ENCODE measurements at regions not wholly inside any gene's neighbourhood (a gene's known extent, or its start where the extent isn't known, plus 50 kb on each side); places are given as distances from the start of the nearest gene placed in this dataset.

GRCh38 chr15:94743668-94744067, 512.3 kb downstream of the MCTP2 start:
- no CpG with 5 or more reads among the region's 11 CpGs for whole genome bisulfite sequencing (ENCODE audit: extremely low coverage, insufficient coverage, insufficient read length)

DNA sequence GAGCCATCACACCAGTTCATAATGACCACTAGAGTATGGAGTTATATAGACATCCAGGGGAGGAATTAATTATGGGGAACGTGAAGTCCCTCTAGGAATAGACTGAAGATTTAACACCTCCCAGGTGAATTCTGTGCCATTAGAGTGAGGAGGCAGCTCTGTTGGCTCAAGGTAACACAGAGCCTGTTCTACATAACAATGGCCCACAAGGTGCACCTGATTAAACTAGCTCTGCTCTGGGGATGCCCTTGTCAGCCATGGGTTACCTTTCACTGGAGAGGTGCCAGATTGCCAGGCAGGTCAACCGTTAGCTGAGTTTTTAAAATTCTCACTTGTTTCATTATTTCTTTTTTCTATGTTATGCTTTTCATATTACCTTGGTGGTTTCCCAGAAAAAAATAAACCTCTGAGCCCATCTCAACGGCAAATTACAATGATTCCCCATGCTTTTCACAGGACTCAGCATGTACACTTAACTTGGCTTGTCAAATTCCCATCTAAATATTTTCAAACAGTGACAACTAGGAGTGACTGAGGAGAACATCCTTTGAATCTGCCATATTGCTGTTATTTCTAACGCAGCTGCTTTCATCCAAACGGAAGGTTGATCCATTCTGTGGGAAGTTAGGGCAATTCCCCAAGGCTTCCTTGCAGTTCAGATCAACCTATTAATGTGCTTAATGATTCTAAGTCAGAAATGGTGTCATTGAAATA, 512.9 kb downstream of the MCTP2 start:
- H3K4me2 ChIP-seq (ENCODE audit: low read length) = no peak overlapping the region
- WGBS (ENCODE audit: extremely low coverage, insufficient coverage, insufficient read length) = no CpG with 5 or more reads among the region's 5 CpGs
- no peaks in the 10 kb centered on the region for H3K79me2 ChIP-seq (ENCODE audit: control insufficient read depth, insufficient read depth, low read length, poor library complexity)

More at GRCh38 chr15:94743668-94744067, 512.3 kb downstream of the MCTP2 start:
- H3K18ac ChIP-seq (ENCODE audit: low read length) = no peak overlapping the region
- H3K79me1 ChIP-seq (ENCODE audit: low read length) = no peaks in the 10 kb centered on the region
- H3K14ac ChIP-seq (ENCODE audit: low read length) = no peak overlapping the region
- H3K9ac ChIP-seq (ENCODE audit: low read length) = no peak overlapping the region
- H3K27ac ChIP-seq (ENCODE audit: low read depth, low read length) = no peak overlapping the region
- no peaks in the 10 kb centered on the region for H3K9me3 ChIP-seq (ENCODE audit: insufficient read depth, low read depth, low read length)
- H3K79me2 ChIP-seq (ENCODE audit: control insufficient read depth, insufficient read depth, low read length, poor library complexity) = no peaks in the 10 kb centered on the region
- H3K23ac ChIP-seq (ENCODE audit: low read length) = no peak overlapping the region
- no peak overlapping the region for H4K8ac ChIP-seq (ENCODE audit: low read depth, low read length)
- DNase-seq = no peak
- no peak overlapping the region for H2BK12ac ChIP-seq (ENCODE audit: low read length)
- H3K36me3 ChIP-seq (ENCODE audit: control insufficient read depth in 1 of 2, insufficient read depth in 2 of 2, low read length in 2 of 2) = no peaks in the 10 kb centered on the region
- no peak overlapping the region for H3K4ac ChIP-seq (ENCODE audit: low read depth, low read length)
- H2BK120ac ChIP-seq (ENCODE audit: insufficient read depth, low read length, poor library complexity) = no peak overlapping the region
- no peaks in the 10 kb centered on the region for H3K27me3 ChIP-seq (ENCODE audit: insufficient read depth, low read length)
- no peak overlapping the region for H2AFZ ChIP-seq (ENCODE audit: insufficient read depth, low read length, poor library complexity)
- no peak overlapping the region for H3K4me2 ChIP-seq (ENCODE audit: low read length)
- no peak overlapping the region for H3K4me3 ChIP-seq (ENCODE audit: low read depth, low read length)
- no peak overlapping the region for H2AK5ac ChIP-seq (ENCODE audit: low read length)
- no peak overlapping the region for H4K12ac ChIP-seq (ENCODE audit: low read depth, low read length)
- peaks cover 0 to 9% of the 10 kb centered on the region in 2 experiments for H3K4me1 ChIP-seq (ENCODE audit: control insufficient read depth in 1 of 2, insufficient read depth in 2 of 2, low read length in 2 of 2)
- no peak overlapping the region for H4K91ac ChIP-seq (ENCODE audit: low read depth, low read length)
- no peak overlapping the region for H2BK5ac ChIP-seq (ENCODE audit: low read depth, low read length, poor library complexity)

DNA sequence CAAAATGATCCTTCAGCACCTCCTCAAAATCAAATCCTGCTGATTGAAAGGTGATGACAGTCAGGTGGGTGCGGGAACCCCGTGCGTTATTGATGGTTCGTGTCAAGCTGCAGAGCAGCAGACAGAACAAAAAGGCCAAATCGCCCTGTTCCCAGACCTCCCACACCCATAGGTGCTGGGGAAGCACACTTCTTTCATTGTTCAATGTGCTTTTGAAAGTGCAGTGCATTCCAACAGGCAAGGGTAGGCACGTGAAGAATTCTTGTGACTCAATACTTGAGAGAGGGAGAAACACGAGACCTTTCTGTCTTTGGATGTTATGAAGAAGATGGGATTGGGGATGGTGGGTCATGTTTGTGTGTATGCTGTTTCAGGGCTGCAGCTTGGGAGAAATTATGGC, 514.0 kb downstream of the MCTP2 start:
- H3K4me1 ChIP-seq (ENCODE audit: control insufficient read depth in 1 of 2, insufficient read depth in 2 of 2, low read length in 2 of 2) = peaks cover 0 to 11% of the 10 kb centered on the region in 2 experiments
- H2AK5ac ChIP-seq (ENCODE audit: low read length) = no peak overlapping the region
- peak; percentile 7 to 63 for DNase-seq
- H4K91ac ChIP-seq (ENCODE audit: low read depth, low read length) = no peak overlapping the region
- no peaks in the 10 kb centered on the region for H3K36me3 ChIP-seq (ENCODE audit: control insufficient read depth in 1 of 2, insufficient read depth in 2 of 2, low read length in 2 of 2)
- H3K27ac ChIP-seq (ENCODE audit: low read depth, low read length) = no peak overlapping the region
- H3K9ac ChIP-seq (ENCODE audit: low read length) = no peak overlapping the region
- H3K9me3 ChIP-seq (ENCODE audit: insufficient read depth, low read depth, low read length) = no peaks in the 10 kb centered on the region
- no peak overlapping the region for H3K4me3 ChIP-seq (ENCODE audit: low read depth, low read length)
- H3K4me2 ChIP-seq (ENCODE audit: low read length) = no peak overlapping the region
- H2BK12ac ChIP-seq (ENCODE audit: low read length) = no peak overlapping the region
- H4K8ac ChIP-seq (ENCODE audit: low read depth, low read length) = no peak overlapping the region
- no peaks in the 10 kb centered on the region for H3K79me2 ChIP-seq (ENCODE audit: control insufficient read depth, insufficient read depth, low read length, poor library complexity)
- WGBS (ENCODE audit: extremely low coverage, insufficient coverage, insufficient read length) = no CpG with 5 or more reads among the region's 7 CpGs
- no peaks in the 10 kb centered on the region for H3K79me1 ChIP-seq (ENCODE audit: low read length)
- H4K12ac ChIP-seq (ENCODE audit: low read depth, low read length) = no peak overlapping the region
- H3K4ac ChIP-seq (ENCODE audit: low read depth, low read length) = no peak overlapping the region
- no peak overlapping the region for H3K23ac ChIP-seq (ENCODE audit: low read length)
- H2BK5ac ChIP-seq (ENCODE audit: low read depth, low read length, poor library complexity) = no peak overlapping the region
- no peak overlapping the region for H2AFZ ChIP-seq (ENCODE audit: insufficient read depth, low read length, poor library complexity)
- no peak overlapping the region for H2BK120ac ChIP-seq (ENCODE audit: insufficient read depth, low read length, poor library complexity)
- no peaks in the 10 kb centered on the region for H3K27me3 ChIP-seq (ENCODE audit: insufficient read depth, low read length)
- H3K18ac ChIP-seq (ENCODE audit: low read length) = no peak overlapping the region
- no peak overlapping the region for H3K14ac ChIP-seq (ENCODE audit: low read length)

More for the DNA sequence above, 512.9 kb downstream of the MCTP2 start:
- Histone ChIP-seq H3K36me3 (ENCODE audit: control insufficient read depth in 1 of 2, insufficient read depth in 2 of 2, low read length in 2 of 2) (no peaks in the 10 kb centered on the region), H3K9me3 (ENCODE audit: insufficient read depth, low read depth, low read length) (no peaks in the 10 kb centered on the region), H3K4me3 (ENCODE audit: low read depth, low read length) (no peak overlapping the region), H3K27me3 (ENCODE audit: insufficient read depth, low read length) (no peaks in the 10 kb centered on the region), H2BK12ac (ENCODE audit: low read length) (no peak overlapping the region), H3K18ac (ENCODE audit: low read length) (no peak overlapping the region), H3K79me1 (ENCODE audit: low read length) (no peaks in the 10 kb centered on the region), H4K91ac (ENCODE audit: low read depth, low read length) (no peak overlapping the region), H3K4ac (ENCODE audit: low read depth, low read length) (no peak overlapping the region), H2BK5ac (ENCODE audit: low read depth, low read length, poor library complexity) (no peak overlapping the region), H3K23ac (ENCODE audit: low read length) (no peak overlapping the region), H4K8ac (ENCODE audit: low read depth, low read length) (no peak overlapping the region), H3K9ac (ENCODE audit: low read length) (no peak overlapping the region), H3K4me1 (ENCODE audit: control insufficient read depth in 1 of 2, insufficient read depth in 2 of 2, low read length in 2 of 2) (peaks cover 0 to 9% of the 10 kb centered on the region in 2 experiments), H3K14ac (ENCODE audit: low read length) (no peak overlapping the region), H4K12ac (ENCODE audit: low read depth, low read length) (no peak overlapping the region), H2AFZ (ENCODE audit: insufficient read depth, low read length, poor library complexity) (no peak overlapping the region), H2BK120ac (ENCODE audit: insufficient read depth, low read length, poor library complexity) (no peak overlapping the region), H3K27ac (ENCODE audit: low read depth, low read length) (no peak overlapping the region), H2AK5ac (ENCODE audit: low read length) (no peak overlapping the region)
- peak in 1 of 2 donors; percentile 13 for DNase-seq

- Histone ChIP-seq H2BK12ac (ENCODE audit: low read length) (no peak overlapping the region), H3K23ac (ENCODE audit: low read length) (no peak overlapping the region), H4K12ac (ENCODE audit: low read depth, low read length) (no peak overlapping the region), H3K36me3 (ENCODE audit: control insufficient read depth in 1 of 2, insufficient read depth in 2 of 2, low read length in 2 of 2) (no peaks in the 10 kb centered on the region), H3K14ac (ENCODE audit: low read length) (no peak overlapping the region), H3K4me2 (ENCODE audit: low read length) (no peak overlapping the region), H2AFZ (ENCODE audit: insufficient read depth, low read length, poor library complexity) (no peak overlapping the region), H3K4ac (ENCODE audit: low read depth, low read length) (no peak overlapping the region), H3K9me3 (ENCODE audit: insufficient read depth, low read depth, low read length) (peaks cover 2% of the 10 kb centered on the region), H2BK120ac (ENCODE audit: insufficient read depth, low read length, poor library complexity) (no peak overlapping the region), H3K9ac (ENCODE audit: low read length) (no peak overlapping the region), H3K27me3 (ENCODE audit: insufficient read depth, low read length) (no peaks in the 10 kb centered on the region), H4K8ac (ENCODE audit: low read depth, low read length) (no peak overlapping the region), H2BK5ac (ENCODE audit: low read depth, low read length, poor library complexity) (no peak overlapping the region), H3K4me1 (ENCODE audit: control insufficient read depth in 1 of 2, insufficient read depth in 2 of 2, low read length in 2 of 2) (peaks cover 0 to 12% of the 10 kb centered on the region in 2 experiments), H2AK5ac (ENCODE audit: low read length) (no peak overlapping the region), H3K18ac (ENCODE audit: low read length) (no peak overlapping the region), H3K27ac (ENCODE audit: low read depth, low read length) (no peak overlapping the region), H3K4me3 (ENCODE audit: low read depth, low read length) (no peak overlapping the region), H4K91ac (ENCODE audit: low read depth, low read length) (no peak overlapping the region), H3K79me2 (ENCODE audit: control insufficient read depth, insufficient read depth, low read length, poor library complexity) (no peaks in the 10 kb centered on the region), H3K79me1 (ENCODE audit: low read length) (no peaks in the 10 kb centered on the region)
- DNase-seq = no peak
- WGBS (ENCODE audit: extremely low coverage, insufficient coverage, insufficient read length) = no CpG with 5 or more reads among the region's 3 CpGs
Observed at GRCh38 chr15:94747510-94747909, 516.1 kb downstream of the MCTP2 start.

Measured in trophoblast cell (in vitro differentiated cells and primary cell).